Motor neuron (in vitro differentiated cells): ENCODE measurements at regions not wholly inside any gene's neighbourhood (a gene's known extent, or its start where the extent isn't known, plus 50 kb on each side); places are given as distances from the start of the nearest gene placed in this dataset.
A peak's percentile ranks its signal among the peaks of the same experiment; 100 is the strongest.
"Not testable (repeated sequence)": the region's sequence is repeated elsewhere in the genome, so short reads cannot be mapped to it uniquely, and the experiment has no call there.

Experiments used
- ATAC-seq, 8 experiments: fragments of 200-7000 bp; cut with Tn5 transposase; replicated peaks in 6 of 8; 2 replicates each; pipeline ENCODE4 v1.8.0; 2021; ENCODE audit warnings: mild to moderate bottlenecking in 8 of 8, moderate library complexity in 8 of 8
- H3K27ac ChIP-seq, 2 donors: fragments of 250-450 bp; sonication (Bioruptor Pico); 2 replicates each; pipeline ENCODE4 v1.9.0; 2021; ENCODE audit warnings: antibody characterized with exemption in 2 of 2, mild to moderate bottlenecking in 2 of 2, moderate library complexity in 1 of 2
- H3K4me1 ChIP-seq, 2 donors: fragments of 250-450 bp; sonication (Bioruptor Pico); replicated peaks in 1 of 2; 2 replicates each; pipeline ENCODE4 v1.6.1; 2021; ENCODE audit warnings: antibody characterized with exemption in 2 of 2, mild to moderate bottlenecking in 2 of 2, moderate library complexity in 1 of 2
- H3K4me3 ChIP-seq, 5 donors: fragments of 250-450 bp; sonication (Bioruptor Pico); 2 replicates each; pipeline ENCODE4 v1.9.0; 2021; ENCODE audit warnings: antibody characterized with exemption in 5 of 5, mild to moderate bottlenecking in 5 of 5, moderate library complexity in 4 of 5
- WGBS, 10 experiments: fragments of 450-650 bp; shearing (Covaris generic); methylation state at CpG; one replicate each; pipeline ENCODE4 v1.0.0; 2022; 5-methylcytosine and 5-hydroxymethylcytosine counted together
- in situ Hi-C, 9 experiments: fragments of 400-800 bp; cut with MboI; loops; one replicate each; pipeline ENCODE4 v1.15.0; 2021; ENCODE audit warnings: low sequenced_read_pairs in 9 of 9, low pct_unique_long_range_greater_than_20kb in 2 of 9; ENCODE audit not compliant: unreplicated experiment in 9 of 9

DNA sequence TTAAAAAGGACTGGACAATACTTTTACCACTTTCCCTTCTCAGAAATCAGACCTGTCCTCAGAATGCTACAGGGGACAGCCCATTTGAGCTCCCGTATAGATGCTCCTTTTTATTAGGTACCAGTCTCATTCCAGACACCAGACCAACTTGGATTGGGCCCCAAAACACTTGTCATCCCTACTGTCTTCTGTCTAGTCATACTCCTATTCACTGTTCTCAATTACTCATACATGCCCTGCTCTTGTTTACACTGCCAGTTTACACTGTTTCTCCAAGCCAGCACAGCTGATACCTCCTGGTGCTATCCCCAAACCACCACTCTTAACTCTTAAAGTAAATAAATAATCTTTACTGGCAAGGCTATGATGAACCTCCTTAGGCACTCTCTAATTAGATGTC, 1026.4 kb upstream of the PCDH10 start:
- H3K4me3 ChIP-seq, H3K4me1 ChIP-seq, H3K27ac ChIP-seq, in situ Hi-C loops, ATAC-seq: not testable (repeated sequence)
- 0 to 100% methylated on average over 1 of the region's 1 CpG; no CpG with 5 or more reads in 8 of the 10 experiments for WGBS, 10 experiments

DNA sequence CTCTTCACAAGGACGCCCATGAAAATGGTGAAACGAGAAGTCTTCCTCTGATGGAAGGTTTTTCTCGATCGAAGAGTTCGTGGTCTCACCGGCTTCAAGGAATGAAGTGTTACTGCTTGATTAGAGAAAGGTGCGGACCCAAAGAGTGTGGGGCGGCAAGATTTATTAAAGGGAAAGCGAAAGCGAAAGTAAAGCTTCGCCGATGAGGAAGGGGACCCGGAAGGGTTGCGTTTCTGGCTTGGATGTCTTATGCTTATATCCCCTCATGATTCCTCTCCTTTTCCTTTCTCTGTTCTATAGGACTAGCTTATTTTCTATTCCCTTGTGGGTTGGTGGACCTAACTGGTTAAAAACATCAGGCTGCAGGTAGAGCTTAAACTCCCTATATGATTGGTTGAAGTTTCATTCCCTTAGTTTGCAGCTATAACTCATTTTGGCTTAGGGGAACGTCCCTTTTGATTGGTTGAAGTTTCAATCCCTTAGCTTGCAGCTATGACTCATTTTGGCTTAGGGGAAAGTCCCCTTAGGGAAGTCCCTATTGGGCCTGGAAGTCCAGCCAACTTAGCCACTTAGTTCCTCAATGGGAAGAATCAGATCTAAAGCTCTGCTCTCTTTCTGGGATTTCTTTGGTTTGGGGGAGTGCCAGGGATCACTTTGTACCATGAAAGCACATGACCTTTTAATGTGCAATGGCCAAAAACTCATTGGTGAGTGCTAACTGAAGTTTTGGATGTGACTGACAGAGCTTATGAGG, 1025.0 kb upstream of the PCDH10 start:
- no peak overlapping the region for H3K4me3 ChIP-seq

DNA sequence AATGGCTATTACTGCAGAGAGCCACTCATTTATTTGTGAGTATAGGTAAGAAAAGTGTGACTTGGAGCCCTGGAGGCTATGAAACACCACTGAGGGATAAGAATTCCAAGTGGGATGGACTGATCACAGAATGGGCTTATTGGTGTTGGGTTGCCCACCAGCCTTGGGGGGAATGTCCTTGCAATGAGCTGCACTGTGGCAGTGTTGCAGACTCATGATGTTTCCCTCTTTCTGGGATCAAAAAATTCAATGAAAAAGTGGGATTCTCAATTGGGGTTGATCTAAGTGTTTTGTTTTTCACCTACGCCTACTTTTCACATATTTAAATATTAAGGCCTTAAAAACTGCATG, 1024.5 kb upstream of the PCDH10 start:
- ATAC-seq, result no peak
- Histone ChIP-seq H3K4me3 (no peak overlapping the region), H3K4me1 (no peaks in the 10 kb centered on the region), H3K27ac (no peak overlapping the region)
- in situ Hi-C loops, result no loop called here
- WGBS, 10 experiments, result 0 to 100% (median 83%) methylated on average over 1 of the region's 1 CpG; no CpG with 5 or more reads in 4 of the 10 experiments

More for the DNA sequence above, 1025.0 kb upstream of the PCDH10 start:
- no peak overlapping the region for H3K27ac ChIP-seq
- in situ Hi-C loops, result no loop called here
- H3K4me1 ChIP-seq, result no peaks in the 10 kb centered on the region
- ATAC-seq, result no peak
- WGBS, 10 experiments, result 63 to 98% (median 94%) methylated on average over 3 to 14 of the region's 15 CpGs; no CpG with 5 or more reads in 1 of the 10 experiments

DNA sequence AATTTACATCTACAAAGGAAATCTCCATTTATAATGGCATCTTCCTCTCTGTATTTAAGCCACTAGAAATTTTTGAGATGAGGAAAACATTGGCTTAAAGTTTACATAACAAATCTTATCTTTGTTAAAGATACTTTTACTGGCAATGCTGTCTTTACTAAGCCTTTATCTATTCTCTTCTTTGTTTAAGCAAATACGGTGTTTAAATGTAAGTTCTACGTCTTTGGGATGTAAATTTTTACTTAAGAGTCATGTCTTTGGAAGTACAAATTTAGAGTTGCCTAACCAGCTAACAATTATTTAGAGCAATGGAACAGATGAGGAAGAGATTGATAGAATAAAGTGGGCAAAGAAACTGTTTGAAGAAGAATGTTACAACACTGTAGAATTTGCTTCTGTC, 1024.0 kb upstream of the PCDH10 start:
- Histone ChIP-seq H3K4me1 (no peaks in the 10 kb centered on the region), H3K27ac (no peak overlapping the region), H3K4me3 (no peak overlapping the region)
- ATAC-seq, result no peak
- 0 to 40% (median 19%) methylated on average over 2 of the region's 2 CpGs for WGBS, 10 experiments
- in situ Hi-C loops, result no loop called here

DNA sequence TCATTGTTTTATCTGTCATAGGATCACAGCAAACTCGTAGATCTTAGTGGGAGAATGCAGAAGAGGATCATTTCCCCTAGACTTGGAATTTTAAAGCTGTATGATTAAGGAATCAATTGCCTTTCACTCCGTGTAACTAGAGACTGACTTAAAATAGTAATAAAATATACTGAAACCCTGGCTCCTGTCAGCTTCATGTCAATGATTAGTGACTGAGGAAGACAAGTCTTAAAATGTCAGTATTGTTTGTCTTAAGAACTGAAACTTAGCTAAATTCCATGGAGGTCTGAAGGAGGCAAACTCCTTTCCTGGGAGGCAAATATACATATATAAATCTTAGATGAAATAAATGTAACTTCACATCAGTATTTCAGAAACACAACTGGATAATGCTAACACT, 1016.7 kb upstream of the PCDH10 start:
- Histone ChIP-seq H3K27ac (no peak overlapping the region), H3K4me3 (no peak overlapping the region), H3K4me1 (no peaks in the 10 kb centered on the region)
- no peak for ATAC-seq
- 0 to 92% (median 40%) methylated on average over 2 of the region's 2 CpGs; no CpG with 5 or more reads in 2 of the 10 experiments for WGBS, 10 experiments
- in situ Hi-C loops, result no loop called here

DNA sequence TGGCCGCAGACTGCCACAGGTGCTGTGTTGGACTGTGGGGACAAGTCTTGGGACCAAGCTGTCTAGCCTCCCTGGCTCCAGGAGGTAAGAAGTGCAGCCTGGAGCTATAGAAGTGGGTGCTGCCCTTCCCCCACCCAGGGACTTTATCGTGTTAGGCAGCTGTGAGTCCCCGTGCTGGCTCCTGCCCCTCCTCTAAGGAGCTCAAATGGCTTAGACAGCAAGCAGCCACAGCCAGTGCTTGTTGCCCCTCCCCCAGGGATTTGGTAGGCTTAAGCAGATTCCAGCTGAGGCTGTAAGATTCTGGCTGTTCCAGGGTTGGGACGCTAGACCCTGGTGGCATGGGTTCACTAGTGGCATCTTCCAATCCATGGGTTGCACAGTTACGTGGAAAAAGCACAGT, 979.4 kb upstream of the PCDH10 start:
- no peak overlapping the region for H3K27ac ChIP-seq
- 20 to 87% (median 57%) methylated on average over 1 to 5 of the region's 5 CpGs; no CpG with 5 or more reads in 6 of the 10 experiments for WGBS, 10 experiments
- in situ Hi-C loops, result no loop called here
- H3K4me1 ChIP-seq, result no peaks in the 10 kb centered on the region
- no peak overlapping the region for H3K4me3 ChIP-seq
- no peak for ATAC-seq

DNA sequence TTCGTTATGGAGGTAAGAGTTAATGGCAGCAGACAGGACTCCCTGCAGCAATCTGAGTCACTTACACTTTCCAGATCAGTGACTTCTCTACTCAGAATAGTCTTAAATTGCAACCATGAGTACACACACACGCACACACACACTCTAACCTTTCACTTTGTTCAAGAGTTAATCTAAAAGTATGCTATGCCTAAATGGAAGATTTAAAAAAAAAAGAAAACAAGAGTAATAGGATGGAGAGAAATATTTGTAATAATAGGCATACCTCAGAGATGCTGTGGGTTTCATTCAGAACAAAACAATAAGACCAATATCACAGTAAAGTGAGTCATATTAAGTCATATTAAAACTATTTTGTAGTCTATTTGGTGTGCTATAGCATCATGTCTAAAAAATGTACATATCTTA, 969.1 kb upstream of the PCDH10 start:
- H3K4me1 ChIP-seq, result no peaks in the 10 kb centered on the region
- WGBS, 10 experiments, result 6 to 100% (median 61%) methylated on average over 1 to 2 of the region's 2 CpGs
- no peak for ATAC-seq
- H3K27ac ChIP-seq, result no peak overlapping the region
- H3K4me3 ChIP-seq, result no peak overlapping the region
- in situ Hi-C loops, result no loop called here

DNA sequence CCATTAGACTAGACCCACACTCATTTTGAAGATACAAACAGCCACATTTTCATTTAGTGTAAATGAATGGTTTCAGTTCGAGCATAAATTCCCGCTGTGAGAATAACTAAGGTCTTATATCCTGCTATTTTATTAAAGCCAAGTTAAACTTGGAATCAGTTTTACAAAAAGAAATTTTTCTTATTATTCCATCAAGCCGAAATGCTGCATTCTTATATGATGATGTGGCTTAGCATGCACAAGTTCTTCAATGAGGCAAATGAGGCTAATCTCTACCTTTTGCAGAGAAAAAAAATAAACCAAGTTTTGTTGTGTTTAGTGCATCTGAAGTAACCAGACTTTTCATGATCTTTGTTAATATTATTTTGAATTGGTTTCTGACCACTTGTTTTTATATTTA, 953.9 kb upstream of the PCDH10 start:
- Histone ChIP-seq H3K4me1 (no peaks in the 10 kb centered on the region), H3K27ac (no peak overlapping the region), H3K4me3 (no peak overlapping the region)
- no peak for ATAC-seq
- in situ Hi-C loops, result no loop called here
- WGBS, 10 experiments, result 34 to 100% (median 82%) methylated on average over 1 to 3 of the region's 3 CpGs

DNA sequence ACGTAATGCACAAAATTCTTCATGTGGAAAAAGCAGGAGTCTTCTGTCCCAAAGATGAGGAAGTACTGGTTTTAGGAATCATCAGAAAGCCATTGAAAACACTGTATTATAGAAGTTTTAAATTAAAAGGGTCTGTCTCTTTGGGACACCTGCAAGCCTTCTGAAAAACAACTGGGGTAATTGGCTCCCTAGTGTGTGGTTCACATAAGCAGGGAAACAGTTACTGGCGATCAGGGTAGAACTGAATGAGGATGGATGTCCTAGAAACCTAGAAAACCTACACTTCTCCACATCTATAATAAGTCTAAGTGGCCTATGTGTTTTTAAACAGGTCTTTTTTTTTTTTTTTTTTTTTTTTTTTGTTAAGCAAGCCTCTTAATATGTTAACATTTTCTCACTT, 945.5 kb upstream of the PCDH10 start:
- H3K4me1 ChIP-seq, result no peaks in the 10 kb centered on the region
- 38 to 100% (median 69%) methylated on average over 1 to 2 of the region's 2 CpGs; no CpG with 5 or more reads in 2 of the 10 experiments for WGBS, 10 experiments
- no peak overlapping the region for H3K4me3 ChIP-seq
- no peak for ATAC-seq
- in situ Hi-C loops, result no loop called here
- H3K27ac ChIP-seq, result no peak overlapping the region

DNA sequence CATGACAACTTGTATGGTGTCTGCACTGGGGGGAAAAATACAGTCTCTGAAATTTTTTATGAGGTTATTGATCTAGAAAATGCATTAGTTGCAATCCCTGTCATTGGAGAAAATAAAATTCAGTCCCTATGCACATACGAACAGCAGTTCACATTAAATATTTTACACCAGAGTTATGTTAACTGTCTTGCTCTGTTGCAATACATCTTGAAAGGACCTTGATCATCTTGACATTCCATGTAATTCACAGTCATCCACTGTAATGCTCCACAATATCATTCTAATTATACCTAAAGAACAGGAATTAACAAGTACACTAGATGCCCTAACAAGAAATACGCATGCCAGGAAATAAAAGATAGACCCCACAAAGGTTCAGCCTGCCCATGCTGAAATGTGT, 934.6 kb upstream of the PCDH10 start:
- Histone ChIP-seq H3K27ac (no peak overlapping the region), H3K4me1 (peaks cover 0 to 7% of the 10 kb centered on the region in 2 donors), H3K4me3 (no peak overlapping the region)
- in situ Hi-C loops, result no loop called here
- ATAC-seq, result peak in 5 of 8 experiments; percentile 18 to 96 (median 74)
- 0 to 88% (median 75%) methylated on average over 1 to 2 of the region's 2 CpGs; no CpG with 5 or more reads in 3 of the 10 experiments for WGBS, 10 experiments

DNA sequence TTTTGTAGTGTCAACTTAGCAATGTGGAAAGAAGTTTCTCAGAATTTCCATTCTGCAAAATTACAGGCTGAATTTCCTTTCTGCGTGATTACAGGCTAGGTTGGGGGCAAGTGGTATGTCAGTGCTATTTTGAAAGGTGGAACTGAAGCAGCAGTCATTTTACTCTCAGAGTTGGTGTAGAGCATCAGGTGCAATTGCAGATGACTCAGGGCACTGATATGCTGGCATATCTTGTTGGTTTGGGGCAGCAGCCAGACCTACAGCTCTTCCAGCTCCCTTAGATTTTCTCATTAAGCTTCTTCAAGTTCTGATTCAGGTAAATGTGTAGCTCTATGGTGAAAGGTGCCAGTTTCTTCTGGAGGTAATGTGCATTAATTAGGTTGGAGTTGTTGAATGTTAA, 930.7 kb upstream of the PCDH10 start:
- Histone ChIP-seq H3K4me3 (no peak overlapping the region), H3K27ac (no peak overlapping the region), H3K4me1 (peaks cover 0 to 7% of the 10 kb centered on the region in 2 donors)
- in situ Hi-C loops, result no loop called here
- ATAC-seq, result no peak
- 40 to 100% (median 45%) methylated on average over 1 of the region's 1 CpG; no CpG with 5 or more reads in 5 of the 10 experiments for WGBS, 10 experiments

DNA sequence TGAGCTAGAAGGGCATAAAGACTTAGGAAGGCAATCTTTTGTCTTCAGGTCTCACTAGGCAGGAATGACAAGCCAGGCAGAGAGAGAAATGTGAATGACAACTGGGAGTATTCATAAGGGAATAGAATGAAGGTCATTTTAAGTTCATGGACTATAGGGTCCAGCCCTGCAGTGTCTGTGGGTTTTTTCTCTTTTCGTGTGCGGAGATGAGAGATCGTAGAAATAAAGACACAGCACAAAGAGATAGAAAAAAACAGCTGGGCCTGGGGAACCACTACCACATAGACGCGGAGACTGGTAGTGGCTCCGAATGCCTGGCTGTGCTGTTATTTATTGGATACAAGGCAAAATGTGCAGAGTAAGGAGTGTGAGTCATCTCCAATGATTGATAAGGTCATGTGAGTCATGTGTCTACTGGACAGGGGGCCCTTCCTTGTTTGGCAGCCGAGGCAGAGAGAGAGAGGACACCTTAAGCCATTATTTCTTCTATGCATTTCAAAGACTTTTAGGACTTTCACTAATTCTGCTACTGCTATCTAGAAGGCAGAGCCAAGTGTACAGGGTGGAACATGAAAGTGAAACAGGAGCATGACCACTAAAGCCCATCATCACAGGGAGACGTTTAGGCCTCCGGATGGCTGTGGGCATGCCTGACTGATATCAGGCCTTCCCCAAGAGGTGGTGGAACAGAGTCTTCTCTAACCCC, 921.8 kb upstream of the PCDH10 start:
- Histone ChIP-seq H3K4me1 (peaks cover 0 to 12% of the 10 kb centered on the region in 2 donors), H3K27ac (peak overlapping the region in 1 of 2 donors; percentile 61), H3K4me3 (peak overlapping the region in 1 of 5 donors; percentile 11)
- ATAC-seq, result peak in 6 of 8 experiments; percentile 24 to 92 (median 82)
- in situ Hi-C loops, result no loop called here
- WGBS, 10 experiments, result 29 to 100% (median 67%) methylated on average over 1 to 9 of the region's 9 CpGs

DNA sequence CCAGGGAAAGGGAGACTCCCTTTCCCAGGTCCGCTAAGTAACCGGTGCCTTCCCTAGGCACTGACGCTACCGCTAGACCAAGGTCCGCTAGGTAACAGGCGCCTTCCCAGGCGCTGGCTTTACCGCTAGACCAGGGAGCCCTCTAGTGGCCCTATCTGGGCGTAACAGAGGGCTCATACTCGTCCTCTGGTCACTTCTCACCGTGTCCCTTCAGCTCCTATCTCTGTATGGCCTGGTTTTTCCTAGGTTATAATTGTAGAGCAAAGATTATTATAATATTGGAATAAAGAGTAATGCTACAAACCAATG, 921.3 kb upstream of the PCDH10 start:
- peak in 5 of 8 experiments; percentile 26 to 88 (median 62) for ATAC-seq
- peak overlapping the region in 1 of 5 donors; percentile 11 for H3K4me3 ChIP-seq
- H3K27ac ChIP-seq, in situ Hi-C loops: not testable (repeated sequence)
- 0 to 93% (median 69%) methylated on average over 1 to 10 of the region's 11 CpGs; no CpG with 5 or more reads in 5 of the 10 experiments for WGBS, 10 experiments
- peaks cover 0 to 12% of the 10 kb centered on the region in 2 donors for H3K4me1 ChIP-seq

DNA sequence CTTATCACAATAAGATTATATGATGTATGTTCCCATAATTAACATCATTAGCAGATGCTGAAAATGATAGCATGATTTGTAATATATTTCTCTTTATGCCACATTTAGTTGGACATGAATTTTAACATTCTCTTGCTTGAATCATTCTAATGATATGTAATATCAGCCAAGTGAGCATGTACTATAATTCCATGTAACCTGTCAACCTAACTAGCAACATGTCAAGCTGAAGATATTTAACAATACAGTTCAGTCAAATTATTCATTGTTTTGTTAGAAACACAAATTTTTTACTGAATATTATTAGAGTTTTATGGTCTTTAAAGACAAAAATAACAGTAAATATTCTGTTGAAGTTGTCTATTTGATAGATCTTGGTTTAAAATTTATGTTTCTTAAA, 920.4 kb upstream of the PCDH10 start:
- H3K27ac ChIP-seq, result no peak overlapping the region
- H3K4me3 ChIP-seq, result no peak overlapping the region
- H3K4me1 ChIP-seq, result peaks cover 0 to 12% of the 10 kb centered on the region in 2 donors
- ATAC-seq, result no peak
- in situ Hi-C loops, result no loop called here
